DOHH2 (cell line): ENCODE measurements at regions not wholly inside any gene's neighbourhood (a gene's known extent, or its start where the extent isn't known, plus 50 kb on each side); places are given as distances from the start of the nearest gene placed in this dataset.

Experiments
- EZH2phosphoT487 ChIP-seq: fragments of 200-600 bp; sonication (generic); IDR thresholded peaks from 2 replicates; pipeline ENCODE4 v1.6.1; 2017; ENCODE audit warnings: borderline replicate concordance, mild to moderate bottlenecking, antibody characterized with exemption, low read length, moderate library complexity, mixed read lengths
- TF ChIP-seq, protein P1 (sequence below): fragments of 200-600 bp; sonication (generic); IDR thresholded peaks from one replicate; pipeline ENCODE4 v1.5.1; 2014; ENCODE audit warnings: antibody characterized with exemption, mild to moderate bottlenecking, low read depth, low read length; ENCODE audit not compliant: poor library complexity, severe bottlenecking

DNA sequence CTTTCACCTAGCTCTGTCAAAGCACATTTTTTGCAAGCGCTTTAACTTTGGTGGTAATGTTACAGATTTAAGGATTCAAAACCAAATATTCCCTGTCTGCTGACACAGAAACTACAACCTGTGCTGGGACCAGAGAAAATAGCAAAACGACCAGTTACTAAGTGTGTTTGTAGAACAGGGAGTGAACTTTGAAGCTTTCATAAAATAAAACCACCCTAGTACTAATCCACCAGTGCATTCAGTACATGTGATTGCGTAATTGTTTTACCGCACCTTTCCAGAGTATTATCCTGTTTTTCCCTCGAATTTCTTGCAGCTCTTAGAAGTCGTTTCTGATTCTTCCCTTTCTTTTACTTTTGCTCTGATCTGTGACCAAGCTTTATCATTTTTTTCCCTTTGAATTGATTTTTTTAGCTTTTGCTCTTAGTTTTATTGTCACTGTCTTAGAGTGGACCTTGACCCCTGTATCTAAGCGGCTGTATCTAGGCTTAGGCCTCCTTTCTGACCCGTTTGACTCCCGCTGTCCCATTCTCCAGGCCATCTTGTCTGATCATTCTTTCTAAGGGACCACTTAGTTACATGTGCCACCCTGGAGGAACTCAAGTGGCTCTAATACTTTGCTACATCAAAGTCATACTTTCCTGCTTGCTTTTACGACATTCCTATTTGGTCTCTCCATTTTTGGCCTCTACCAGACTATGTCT lies 429.4 kb downstream of the PCNX1 start:
- TF ChIP-seq, protein P1, sequence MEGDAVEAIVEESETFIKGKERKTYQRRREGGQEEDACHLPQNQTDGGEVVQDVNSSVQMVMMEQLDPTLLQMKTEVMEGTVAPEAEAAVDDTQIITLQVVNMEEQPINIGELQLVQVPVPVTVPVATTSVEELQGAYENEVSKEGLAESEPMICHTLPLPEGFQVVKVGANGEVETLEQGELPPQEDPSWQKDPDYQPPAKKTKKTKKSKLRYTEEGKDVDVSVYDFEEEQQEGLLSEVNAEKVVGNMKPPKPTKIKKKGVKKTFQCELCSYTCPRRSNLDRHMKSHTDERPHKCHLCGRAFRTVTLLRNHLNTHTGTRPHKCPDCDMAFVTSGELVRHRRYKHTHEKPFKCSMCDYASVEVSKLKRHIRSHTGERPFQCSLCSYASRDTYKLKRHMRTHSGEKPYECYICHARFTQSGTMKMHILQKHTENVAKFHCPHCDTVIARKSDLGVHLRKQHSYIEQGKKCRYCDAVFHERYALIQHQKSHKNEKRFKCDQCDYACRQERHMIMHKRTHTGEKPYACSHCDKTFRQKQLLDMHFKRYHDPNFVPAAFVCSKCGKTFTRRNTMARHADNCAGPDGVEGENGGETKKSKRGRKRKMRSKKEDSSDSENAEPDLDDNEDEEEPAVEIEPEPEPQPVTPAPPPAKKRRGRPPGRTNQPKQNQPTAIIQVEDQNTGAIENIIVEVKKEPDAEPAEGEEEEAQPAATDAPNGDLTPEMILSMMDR, result no peak
- no peak for TF ChIP-seq EZH2phosphoT487
